Transverse colon (tissue), 4 donors: ENCODE measurements at regions not wholly inside any gene's neighbourhood (a gene's known extent, or its start where the extent isn't known, plus 50 kb on each side); places are given as distances from the start of the nearest gene placed in this dataset.

Experiments
- EP300 ChIP-seq: sonication (generic); formaldehyde crosslinking; IDR thresholded peaks from one replicate; pipeline ENCODE4 v1.6.1; 2017; ENCODE audit warnings: antibody characterized with exemption, low read depth
- POLR2A ChIP-seq: fragments of 450-650 bp; IDR thresholded peaks from one replicate; pipeline ENCODE4 v1.6.1; 2016; ENCODE audit warnings: antibody characterized with exemption, mild to moderate bottlenecking, moderate library complexity
- POLR2AphosphoS5 ChIP-seq, 3 donors: sonication (generic); formaldehyde crosslinking; IDR thresholded peaks; one replicate each; pipeline ENCODE4 v1.6.1; 2016; ENCODE audit warnings: antibody characterized with exemption in 3 of 3
- TF ChIP-seq, protein P1 (sequence below), 5 experiments: fragments of 200-600 bp in 3 of 5; fragments of 450-650 bp in 2 of 5; sonication (generic) in 3 of 5; IDR thresholded peaks; 1 replicate in 2 of 5; 2 replicates in 3 of 5; pipeline ENCODE4 v1.5.1; 2016 to 2017; ENCODE audit warnings: antibody characterized with exemption in 5 of 5, inconsistent platforms in 3 of 5, mild to moderate bottlenecking in 2 of 5, moderate library complexity in 1 of 5

DNA sequence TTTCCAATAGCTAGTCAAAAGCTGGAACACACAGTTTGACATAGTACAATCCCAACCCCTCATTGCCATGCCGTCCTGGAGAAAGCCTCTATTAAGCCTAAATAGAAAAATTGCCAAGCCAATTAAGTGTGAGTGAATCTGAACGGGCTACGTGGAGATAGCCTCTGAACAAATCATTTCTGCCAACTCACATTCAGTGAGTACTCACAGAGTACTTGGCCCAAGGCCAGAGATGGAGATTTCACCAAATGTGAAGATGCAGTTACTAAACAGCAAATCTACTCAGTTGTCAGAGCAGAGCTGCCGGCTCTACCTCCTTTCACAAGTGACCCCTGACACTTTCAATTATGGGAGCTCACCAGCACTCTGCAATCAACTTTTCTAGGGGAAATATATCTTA is 350.0 kb downstream of the GALC start:
- no peak for TF ChIP-seq POLR2A
- TF ChIP-seq, protein P1, sequence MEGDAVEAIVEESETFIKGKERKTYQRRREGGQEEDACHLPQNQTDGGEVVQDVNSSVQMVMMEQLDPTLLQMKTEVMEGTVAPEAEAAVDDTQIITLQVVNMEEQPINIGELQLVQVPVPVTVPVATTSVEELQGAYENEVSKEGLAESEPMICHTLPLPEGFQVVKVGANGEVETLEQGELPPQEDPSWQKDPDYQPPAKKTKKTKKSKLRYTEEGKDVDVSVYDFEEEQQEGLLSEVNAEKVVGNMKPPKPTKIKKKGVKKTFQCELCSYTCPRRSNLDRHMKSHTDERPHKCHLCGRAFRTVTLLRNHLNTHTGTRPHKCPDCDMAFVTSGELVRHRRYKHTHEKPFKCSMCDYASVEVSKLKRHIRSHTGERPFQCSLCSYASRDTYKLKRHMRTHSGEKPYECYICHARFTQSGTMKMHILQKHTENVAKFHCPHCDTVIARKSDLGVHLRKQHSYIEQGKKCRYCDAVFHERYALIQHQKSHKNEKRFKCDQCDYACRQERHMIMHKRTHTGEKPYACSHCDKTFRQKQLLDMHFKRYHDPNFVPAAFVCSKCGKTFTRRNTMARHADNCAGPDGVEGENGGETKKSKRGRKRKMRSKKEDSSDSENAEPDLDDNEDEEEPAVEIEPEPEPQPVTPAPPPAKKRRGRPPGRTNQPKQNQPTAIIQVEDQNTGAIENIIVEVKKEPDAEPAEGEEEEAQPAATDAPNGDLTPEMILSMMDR (IDR thresholded peaks at IDR 0.05), result no peak
- no peak for TF ChIP-seq POLR2AphosphoS5 (IDR thresholded peaks at IDR 0.05)
- TF ChIP-seq EP300, result no peak
